Gastrocnemius medialis (tissue), 4 donors: ENCODE measurements at regions not wholly inside any gene's neighbourhood (a gene's known extent, or its start where the extent isn't known, plus 50 kb on each side); places are given as distances from the start of the nearest gene placed in this dataset.

Experiments
- POLR2A ChIP-seq, 2 donors: fragments of 450-650 bp; IDR thresholded peaks; one replicate each; pipeline ENCODE4 v1.6.1; 2017; ENCODE audit warnings: antibody characterized with exemption in 2 of 2, mild to moderate bottlenecking in 2 of 2, moderate library complexity in 2 of 2
- TF ChIP-seq, protein P1 (sequence below), 5 experiments: fragments of 450-650 bp in 3 of 5; fragments of 200-600 bp in 2 of 5; sonication (generic) in 2 of 5; IDR thresholded peaks in 4 of 5; conservative IDR thresholded peaks in 1 of 5; 1 replicate in 4 of 5; 2 replicates in 1 of 5; pipeline ENCODE4 v1.5.1; 2016 to 2019; ENCODE audit warnings: antibody characterized with exemption in 5 of 5, mild to moderate bottlenecking in 3 of 5, moderate library complexity in 3 of 5

DNA sequence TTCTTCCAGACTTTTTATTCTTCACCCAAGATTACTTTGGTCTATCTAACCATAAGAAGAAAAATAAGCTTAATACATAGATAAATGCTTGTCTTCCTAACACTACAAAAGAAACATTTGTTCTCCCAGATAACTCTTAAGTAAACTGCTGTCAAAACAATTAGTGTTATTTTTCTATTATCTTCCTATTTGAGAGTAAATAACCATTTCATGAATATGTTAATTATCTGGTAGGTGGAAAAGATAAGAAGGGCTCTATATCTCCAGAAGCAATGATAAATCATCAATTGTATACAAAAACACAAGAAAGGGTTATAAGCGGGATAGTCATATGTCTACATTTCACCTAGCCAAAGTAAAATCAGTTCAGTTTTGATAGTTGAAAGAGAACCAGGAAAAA, 180.4 kb downstream of the ZIC3 start:
- TF ChIP-seq, protein P1, sequence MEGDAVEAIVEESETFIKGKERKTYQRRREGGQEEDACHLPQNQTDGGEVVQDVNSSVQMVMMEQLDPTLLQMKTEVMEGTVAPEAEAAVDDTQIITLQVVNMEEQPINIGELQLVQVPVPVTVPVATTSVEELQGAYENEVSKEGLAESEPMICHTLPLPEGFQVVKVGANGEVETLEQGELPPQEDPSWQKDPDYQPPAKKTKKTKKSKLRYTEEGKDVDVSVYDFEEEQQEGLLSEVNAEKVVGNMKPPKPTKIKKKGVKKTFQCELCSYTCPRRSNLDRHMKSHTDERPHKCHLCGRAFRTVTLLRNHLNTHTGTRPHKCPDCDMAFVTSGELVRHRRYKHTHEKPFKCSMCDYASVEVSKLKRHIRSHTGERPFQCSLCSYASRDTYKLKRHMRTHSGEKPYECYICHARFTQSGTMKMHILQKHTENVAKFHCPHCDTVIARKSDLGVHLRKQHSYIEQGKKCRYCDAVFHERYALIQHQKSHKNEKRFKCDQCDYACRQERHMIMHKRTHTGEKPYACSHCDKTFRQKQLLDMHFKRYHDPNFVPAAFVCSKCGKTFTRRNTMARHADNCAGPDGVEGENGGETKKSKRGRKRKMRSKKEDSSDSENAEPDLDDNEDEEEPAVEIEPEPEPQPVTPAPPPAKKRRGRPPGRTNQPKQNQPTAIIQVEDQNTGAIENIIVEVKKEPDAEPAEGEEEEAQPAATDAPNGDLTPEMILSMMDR (IDR thresholded peaks at IDR 0.05 in 4 of 5, conservative IDR thresholded peaks at IDR 0.05 in 1 of 5) = no peak
- no peak for TF ChIP-seq POLR2A (IDR thresholded peaks at IDR 0.05)
